PFSK-1 (cell line): ENCODE measurements at regions not wholly inside any gene's neighbourhood (a gene's known extent, or its start where the extent isn't known, plus 50 kb on each side); places are given as distances from the start of the nearest gene placed in this dataset.

ENCODE experiments used
- FOXP2 ChIP-seq: optimal IDR thresholded peaks from 2 replicates; pipeline ENCODE3; 2011; ENCODE audit warnings: borderline replicate concordance, control low read depth, inconsistent platforms; ENCODE audit not compliant: insufficient read depth; ENCODE audit errors: extremely low read length, extremely low read depth
- POLR2AphosphoS5 ChIP-seq: IDR thresholded peaks from 2 replicates; pipeline ENCODE4 v1.6.1; 2012; ENCODE audit warnings: low read depth, mild to moderate bottlenecking, control low read depth, low read length, moderate library complexity
- REST ChIP-seq, 2 experiments: IDR thresholded peaks; 2 replicates each; pipeline versions ENCODE4 v1.6.1 to v1.8.0; 2011 to 2012; ENCODE audit warnings: low read depth in 2 of 2, low read length in 2 of 2, control low read depth in 1 of 2, inconsistent platforms in 1 of 2, mild to moderate bottlenecking in 1 of 2, moderate library complexity in 1 of 2; ENCODE audit not compliant: insufficient read depth in 1 of 2
- SIN3A ChIP-seq: IDR thresholded peaks from 2 replicates; pipeline ENCODE4 v1.6.1; 2012; ENCODE audit warnings: mild to moderate bottlenecking, low read length, moderate library complexity, borderline replicate concordance; ENCODE audit not compliant: insufficient read depth
- TAF1 ChIP-seq: IDR thresholded peaks from 2 replicates; pipeline ENCODE4 v1.6.1; 2012; ENCODE audit warnings: low read length, control low read depth, borderline replicate concordance; ENCODE audit not compliant: insufficient read depth

GRCh38 chr22:47576908-47577307 lies 814.5 kb downstream of the TBC1D22A start:
- TF ChIP-seq FOXP2 (no peak), SIN3A (no peak), REST (IDR thresholded peaks at IDR 0.05; ENCODE audit: insufficient read depth in 1 of 2, low read depth in 2 of 2, low read length in 2 of 2) (no peak), TAF1 (no peak), POLR2AphosphoS5 (no peak)

- no peak for TF ChIP-seq SIN3A
- TF ChIP-seq TAF1, result no peak
- TF ChIP-seq FOXP2, result no peak
- no peak for TF ChIP-seq REST (IDR thresholded peaks at IDR 0.05; ENCODE audit: insufficient read depth in 1 of 2, low read depth in 2 of 2, low read length in 2 of 2)
- no peak for TF ChIP-seq POLR2AphosphoS5
These were observed 812.8 kb downstream of the TBC1D22A start for GRCh38 chr22:47575291-47575690.

GRCh38 chr22:47574556-47574955 lies 812.1 kb downstream of the TBC1D22A start:
- no peak for TF ChIP-seq SIN3A

GRCh38 chr22:47573141-47573540 lies 810.7 kb downstream of the TBC1D22A start:
- TF ChIP-seq REST (IDR thresholded peaks at IDR 0.05; ENCODE audit: insufficient read depth in 1 of 2, low read depth in 2 of 2, low read length in 2 of 2), result no peak
- no peak for TF ChIP-seq TAF1
- TF ChIP-seq POLR2AphosphoS5, result no peak
- TF ChIP-seq FOXP2, result no peak
- TF ChIP-seq SIN3A, result no peak

- TF ChIP-seq REST (IDR thresholded peaks at IDR 0.05; ENCODE audit: insufficient read depth in 1 of 2, low read depth in 2 of 2, low read length in 2 of 2), result no peak
- no peak for TF ChIP-seq SIN3A
- TF ChIP-seq TAF1, result no peak
- no peak for TF ChIP-seq FOXP2
- TF ChIP-seq POLR2AphosphoS5, result no peak
These were observed 810.0 kb downstream of the TBC1D22A start for GRCh38 chr22:47572443-47572842.
